Nucleus accumbens (tissue), 56 donors: ENCODE measurements at regions not wholly inside any gene's neighbourhood (a gene's known extent, or its start where the extent isn't known, plus 50 kb on each side); places are given as distances from the start of the nearest gene placed in this dataset.

Experiments used
- DNase-seq, 56 donors: peaks; one replicate each; lab custom pipeline; 2025; lab: John Stamatoyannopoulos, UW

GRCh38 chr10:3911241-3911640, 126.2 kb upstream of the KLF6 start:
- DNase-seq = no peak

- no peak for DNase-seq
These were observed 124.3 kb upstream of the KLF6 start for GRCh38 chr10:3909339-3909738.

GRCh38 chr10:3908183-3908582, 123.2 kb upstream of the KLF6 start:
- DNase-seq = no peak

GRCh38 chr10:3907514-3907913, 122.5 kb upstream of the KLF6 start:
- no peak for DNase-seq

- no peak for DNase-seq
These were observed 121.6 kb upstream of the KLF6 start for GRCh38 chr10:3906511-3907111.

- DNase-seq = no peak
These were observed 119.5 kb upstream of the KLF6 start for GRCh38 chr10:3904419-3904960.

- DNase-seq = no peak
These were observed 117.9 kb upstream of the KLF6 start for GRCh38 chr10:3902809-3903410.

GRCh38 chr10:3902054-3902808, 117.2 kb upstream of the KLF6 start:
- no peak for DNase-seq

- DNase-seq = no peak
These were observed 116.4 kb upstream of the KLF6 start for GRCh38 chr10:3901370-3901769.

GRCh38 chr10:3900391-3900790, 115.4 kb upstream of the KLF6 start:
- DNase-seq = no peak

- DNase-seq = no peak
These were observed 113.8 kb upstream of the KLF6 start for GRCh38 chr10:3898821-3899220.

- DNase-seq = no peak
These were observed 112.1 kb upstream of the KLF6 start for GRCh38 chr10:3897156-3897555.

GRCh38 chr10:3896161-3896560, 111.2 kb upstream of the KLF6 start:
- no peak for DNase-seq

GRCh38 chr10:3895045-3895631, 110.1 kb upstream of the KLF6 start:
- no peak for DNase-seq

- no peak for DNase-seq
These were observed 109.0 kb upstream of the KLF6 start for GRCh38 chr10:3893901-3894563.

- no peak for DNase-seq
These were observed 107.7 kb upstream of the KLF6 start for GRCh38 chr10:3892440-3893425.

- DNase-seq = no peak
These were observed 106.4 kb upstream of the KLF6 start for GRCh38 chr10:3891396-3891795.

GRCh38 chr10:3890602-3891352, 105.8 kb upstream of the KLF6 start:
- DNase-seq = no peak
